Globus pallidus (tissue), 1 donor: ENCODE measurements at regions not wholly inside any gene's neighbourhood (a gene's known extent, or its start where the extent isn't known, plus 50 kb on each side); places are given as distances from the start of the nearest gene placed in this dataset.
A peak's percentile ranks its signal among the peaks of the same experiment; 100 is the strongest.

ENCODE experiments used
- DNase-seq: peaks from one replicate; pipeline ENCODE4 v3.0.0-alpha.2; 2015; ENCODE audit warnings: low spot score

GRCh38 chr12:131603939-131604795 is 106.7 kb upstream of the SFSWAP start:
- no peak for DNase-seq

- no peak for DNase-seq
These were observed 106.0 kb upstream of the SFSWAP start for GRCh38 chr12:131604859-131605258.

- no peak for DNase-seq
These were observed 105.5 kb upstream of the SFSWAP start for GRCh38 chr12:131605304-131605829.

DNA sequence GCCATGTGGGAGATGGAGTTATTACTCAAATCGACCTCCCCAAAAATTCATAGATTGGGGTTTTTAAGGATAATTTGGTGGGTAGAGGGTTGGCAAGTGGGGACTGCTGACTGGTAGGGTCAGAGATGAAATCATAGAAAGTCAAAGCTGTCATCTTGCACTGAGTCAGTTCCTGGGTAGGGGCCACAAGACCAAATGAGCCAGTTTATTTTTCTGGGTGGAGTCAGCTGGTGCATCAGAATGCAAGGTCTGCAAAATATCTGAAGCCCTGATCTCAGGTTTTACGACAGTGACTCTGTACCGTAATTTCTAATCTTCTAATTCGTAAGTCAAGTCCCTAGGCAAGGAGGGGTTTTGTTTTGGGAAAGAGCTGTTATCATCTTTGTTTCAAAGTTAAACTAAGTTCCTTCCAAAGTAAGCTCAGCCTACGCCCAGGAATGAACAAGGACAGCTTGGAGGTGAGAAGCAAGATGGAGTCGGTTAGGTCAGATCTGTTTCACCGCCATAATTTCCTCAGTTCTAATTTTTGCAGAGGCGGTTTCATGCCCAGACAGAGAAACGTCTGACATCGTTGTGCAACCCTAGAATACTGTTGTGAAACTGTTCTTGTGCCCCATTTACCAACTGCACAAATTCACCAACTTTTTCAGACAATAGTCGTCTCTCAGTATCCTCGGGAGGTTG is 104.5 kb upstream of the SFSWAP start:
- DNase-seq: no peak

GRCh38 chr12:131607658-131608447 is 103.0 kb upstream of the SFSWAP start:
- no peak for DNase-seq

DNA sequence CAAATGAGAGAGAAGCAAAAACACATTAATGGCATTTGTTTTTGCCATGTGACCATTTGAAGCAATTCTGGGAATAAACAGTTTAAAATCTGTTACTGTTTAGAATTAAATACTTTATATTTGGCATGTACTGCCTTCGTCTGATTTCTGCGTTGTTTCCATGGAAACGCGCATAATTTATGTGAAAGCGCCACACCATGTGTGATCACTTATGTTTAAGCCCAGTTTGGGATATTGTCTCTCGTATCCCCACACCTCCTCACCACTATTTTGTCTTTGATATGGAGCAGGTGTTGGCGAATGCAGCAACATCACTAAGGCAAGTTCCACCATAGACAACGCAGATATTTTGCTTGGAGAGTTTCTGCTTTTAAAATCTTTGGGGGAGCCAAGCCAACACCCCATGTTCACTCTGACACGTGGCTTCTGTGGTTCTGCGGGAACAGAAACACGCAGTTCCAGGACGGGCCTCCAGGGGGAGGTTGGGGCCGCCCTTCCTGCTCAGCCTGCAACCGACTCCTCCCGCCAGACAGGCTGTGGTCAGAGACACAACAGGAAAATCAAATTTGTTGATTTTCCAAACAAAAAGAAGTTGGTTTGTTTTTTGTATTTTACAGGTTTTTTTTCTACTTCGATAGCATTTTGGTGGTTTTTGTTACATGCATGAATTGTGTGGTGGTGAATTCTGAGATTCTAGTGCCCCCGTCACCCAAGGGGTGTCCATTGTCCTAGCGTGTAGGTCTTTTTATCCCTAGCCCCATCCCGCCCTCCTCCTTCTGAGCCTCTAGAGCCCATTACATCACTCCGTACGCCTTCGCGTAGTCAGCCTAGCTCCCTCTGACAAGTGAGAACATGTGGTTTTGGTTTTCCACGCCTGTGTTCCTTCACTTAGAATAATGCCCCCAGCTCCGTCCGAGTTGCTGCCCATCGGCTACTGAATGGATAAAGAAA is 101.9 kb upstream of the SFSWAP start:
- peak; percentile 85 for DNase-seq

DNA sequence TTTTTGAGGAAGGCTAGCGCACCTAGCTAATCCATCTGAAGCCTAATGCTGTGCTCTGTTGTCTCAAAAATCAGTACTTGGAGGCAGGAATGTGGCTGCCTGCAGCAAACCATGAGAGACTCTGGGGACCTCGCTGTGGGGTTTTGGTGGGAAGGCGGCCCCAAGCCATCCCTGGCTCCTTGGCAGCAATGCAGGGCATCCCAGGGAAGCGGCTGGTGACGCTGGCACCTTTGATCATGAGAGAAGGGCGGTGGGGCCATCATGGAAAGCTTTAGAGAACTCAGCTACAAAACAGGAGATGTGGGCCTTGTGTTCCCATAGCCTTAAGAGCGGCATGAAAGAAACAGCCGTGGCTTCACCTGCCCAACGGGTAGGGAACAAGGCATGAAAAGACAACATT is 101.1 kb upstream of the SFSWAP start:
- DNase-seq: no peak

- DNase-seq: no peak
These were observed 100.7 kb upstream of the SFSWAP start for GRCh38 chr12:131610181-131610580.

DNA sequence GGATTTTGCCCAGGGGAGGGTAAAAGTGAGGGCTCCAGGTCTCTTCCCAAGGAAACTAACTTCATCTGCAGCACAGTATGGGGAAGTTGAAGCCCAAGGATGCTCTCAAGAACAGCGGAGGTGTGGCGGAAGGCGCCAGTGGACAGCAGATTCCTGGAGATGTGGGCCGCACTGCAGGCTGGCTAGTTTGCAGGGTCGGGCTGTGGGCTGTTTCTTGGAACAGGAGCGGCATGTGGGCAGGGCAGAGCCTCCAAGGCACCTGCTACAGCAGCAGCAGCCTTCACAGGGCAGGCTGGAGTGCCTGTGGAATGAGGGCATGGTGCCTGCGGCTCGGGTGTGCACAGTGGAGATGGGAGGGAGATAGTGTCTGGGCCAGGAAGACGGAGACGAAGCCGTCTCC is 100.0 kb upstream of the SFSWAP start:
- DNase-seq: no peak

GRCh38 chr12:131611416-131612091 is 99.3 kb upstream of the SFSWAP start:
- no peak for DNase-seq

DNA sequence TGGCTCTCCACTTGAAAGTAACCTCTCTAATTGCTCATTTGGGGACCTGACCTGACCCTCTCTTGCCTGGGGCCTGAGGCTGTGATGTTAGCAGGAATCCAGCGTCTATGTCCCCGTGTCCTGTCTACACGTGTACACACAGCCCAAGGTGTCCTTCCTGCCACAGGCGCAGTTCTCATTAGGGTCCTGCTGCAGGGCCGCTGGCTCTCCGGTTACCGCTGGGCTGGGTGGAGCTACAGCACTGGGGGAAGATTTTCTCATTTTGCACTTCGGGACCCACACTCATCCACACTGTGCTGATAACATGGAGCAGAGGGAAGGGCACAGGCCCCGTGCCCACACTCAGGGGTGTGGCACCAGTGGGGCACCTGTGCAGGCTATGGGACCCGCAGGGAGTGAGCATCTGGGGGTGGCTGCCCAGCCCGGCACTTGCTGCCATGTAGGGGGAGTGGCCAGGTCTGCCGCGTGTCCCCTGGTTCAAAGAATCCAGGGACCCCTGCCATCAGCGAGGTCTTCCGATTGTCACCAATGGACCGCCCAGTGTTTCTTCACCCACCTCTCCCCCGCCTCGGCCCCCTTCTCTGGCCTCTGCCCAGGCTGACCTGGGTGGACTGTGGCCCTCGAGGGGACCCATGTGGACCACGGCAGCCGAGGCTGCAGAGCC is 98.7 kb upstream of the SFSWAP start:
- no peak for DNase-seq

GRCh38 chr12:131613186-131613585 is 97.7 kb upstream of the SFSWAP start:
- DNase-seq: no peak

GRCh38 chr12:131613678-131614077 is 97.2 kb upstream of the SFSWAP start:
- DNase-seq: no peak

- DNase-seq: no peak
These were observed 95.4 kb upstream of the SFSWAP start for GRCh38 chr12:131615326-131616042.

GRCh38 chr12:131616043-131616700 is 94.7 kb upstream of the SFSWAP start:
- no peak for DNase-seq

DNA sequence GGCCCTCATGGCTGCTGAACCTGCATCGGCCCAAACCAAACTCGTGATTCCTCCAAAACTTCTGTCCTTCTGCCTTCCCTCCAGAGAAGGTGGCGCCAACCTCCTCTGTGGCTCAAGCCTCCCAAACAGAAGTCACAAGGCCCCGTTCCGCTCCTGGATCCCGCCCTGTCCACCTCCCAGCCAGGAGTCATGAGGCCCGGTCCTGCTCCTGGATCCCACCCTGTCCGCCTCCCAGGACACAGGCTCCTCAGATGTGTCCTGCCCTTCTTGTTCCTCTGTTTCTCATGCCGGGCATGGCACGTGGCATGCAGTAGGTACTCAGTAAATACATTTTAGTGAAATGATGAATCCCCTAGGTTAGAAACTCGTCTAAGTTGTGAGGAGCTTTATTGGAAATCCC is 94.2 kb upstream of the SFSWAP start:
- no peak for DNase-seq

GRCh38 chr12:131617179-131617578 is 93.7 kb upstream of the SFSWAP start:
- DNase-seq: no peak

GRCh38 chr12:131617596-131618302 is 93.1 kb upstream of the SFSWAP start:
- no peak for DNase-seq
